ENCODE measurements at regions not wholly inside any gene's neighbourhood (a gene's known extent, or its start where the extent isn't known, plus 50 kb on each side); places are given as distances from the start of the nearest gene placed in this dataset.

GRCh38 chrX:140848800-140849199 is 139.2 kb downstream of the LINC00632 start:
- Histone ChIP-seq H3K4me1 (no peaks in the 10 kb centered on the region), H3K36me3 (ENCODE audit: low read depth, missing control alignments) (no peaks in the 10 kb centered on the region), H3K27me3 (no peaks in the 10 kb centered on the region), H3K27ac (no peak overlapping the region), H3K9me3 (no peaks in the 10 kb centered on the region), H3K4me3 (no peak overlapping the region)
- no peak for TF ChIP-seq POLR2A (IDR thresholded peaks at IDR 0.05)
- no peak for TF ChIP-seq CTCF (IDR thresholded peaks at IDR 0.05)
- intact Hi-C loops (cut with DNase I; ENCODE audit: low total_unique reads), result no loop called here
- no peak for DNase-seq
- WGBS, 2 donors, result 92 to 98% methylated on average over 5 of the region's 5 CpGs

DNA sequence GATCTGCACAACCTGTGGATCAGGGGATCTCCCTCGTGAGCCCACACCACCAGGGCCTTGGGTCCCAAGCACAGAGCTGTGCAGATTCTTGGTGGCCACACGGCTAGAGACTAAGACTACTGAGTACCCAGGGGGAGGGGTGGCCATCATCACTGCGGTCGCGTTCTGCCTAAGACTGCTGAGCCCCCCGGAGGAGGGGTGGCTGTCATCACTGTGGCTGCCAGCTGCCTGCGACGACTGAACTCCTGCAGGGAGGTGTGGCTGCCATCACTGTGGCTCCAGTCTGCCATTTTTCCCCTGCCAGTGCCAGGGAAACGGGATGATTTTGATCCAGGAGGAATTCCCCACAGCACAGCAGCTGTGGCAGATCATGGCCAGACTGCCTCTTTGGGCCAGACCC is 141.7 kb upstream of the SPANXB1 start:
- Histone ChIP-seq H3K4me1 (no peaks in the 10 kb centered on the region), H3K36me3 (ENCODE audit: low read depth, missing control alignments) (no peaks in the 10 kb centered on the region), H3K27ac (no peak overlapping the region), H3K9me3 (no peaks in the 10 kb centered on the region), H3K27me3 (no peaks in the 10 kb centered on the region), H3K4me3 (no peak overlapping the region)
- TF ChIP-seq CTCF (IDR thresholded peaks at IDR 0.05), result no peak
- TF ChIP-seq POLR2A (IDR thresholded peaks at IDR 0.05), result no peak
- intact Hi-C loops (cut with DNase I; ENCODE audit: low total_unique reads), result no loop called here
- no peak for DNase-seq
- 90% methylated on average over 8 of the region's 9 CpGs; no CpG with 5 or more reads in 1 of the 2 donors for WGBS, 2 donors

DNA sequence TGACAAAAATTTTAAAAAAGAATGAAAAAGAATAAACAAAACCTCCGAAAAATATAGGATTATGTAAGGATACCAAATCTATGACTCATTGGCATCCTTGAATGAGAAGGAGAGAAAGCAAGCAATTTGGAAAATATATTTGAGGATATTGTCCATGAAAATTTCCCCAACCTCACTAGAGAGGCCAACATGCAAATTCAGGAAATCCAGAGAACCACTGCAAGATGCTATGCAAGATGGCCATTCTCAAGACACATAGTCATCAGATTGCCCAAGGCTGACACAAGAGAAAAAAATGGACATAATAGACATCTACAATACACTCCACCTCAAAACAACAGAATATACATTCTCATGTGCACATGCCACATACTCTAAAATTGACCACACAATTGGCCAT is 135.9 kb upstream of the SPANXB1 start:
- no peaks in the 10 kb centered on the region for H3K36me3 ChIP-seq (ENCODE audit: low read depth, missing control alignments)

GRCh38 chrX:140912606-140913005 is 89.8 kb upstream of the SPANXB1 start:
- TF ChIP-seq POLR2A (IDR thresholded peaks at IDR 0.05) (no peak), CTCF (IDR thresholded peaks at IDR 0.05) (no peak)
- H3K4me1 ChIP-seq, result no peaks in the 10 kb centered on the region
- intact Hi-C loops (cut with DNase I; ENCODE audit: low total_unique reads), result no loop called here
- H3K9me3 ChIP-seq, result no peaks in the 10 kb centered on the region
- no peaks in the 10 kb centered on the region for H3K27me3 ChIP-seq
- H3K27ac ChIP-seq, result no peak overlapping the region
- DNase-seq, result no peak
- no peaks in the 10 kb centered on the region for H3K36me3 ChIP-seq (ENCODE audit: low read depth, missing control alignments)
- H3K4me3 ChIP-seq, result no peak overlapping the region

More for the DNA sequence above, 135.9 kb upstream of the SPANXB1 start:
- Histone ChIP-seq H3K27me3 (no peaks in the 10 kb centered on the region), H3K4me1 (no peaks in the 10 kb centered on the region), H3K27ac (no peak overlapping the region), H3K9me3 (no peaks in the 10 kb centered on the region), H3K4me3 (no peak overlapping the region)
- no peak for TF ChIP-seq POLR2A (IDR thresholded peaks at IDR 0.05)
- TF ChIP-seq CTCF (IDR thresholded peaks at IDR 0.05), result no peak
- WGBS, 2 donors, result 80 to 92% methylated on average over 1 of the region's 1 CpG
- intact Hi-C loops (cut with DNase I; ENCODE audit: low total_unique reads), result no loop called here
- DNase-seq, result no peak

DNA sequence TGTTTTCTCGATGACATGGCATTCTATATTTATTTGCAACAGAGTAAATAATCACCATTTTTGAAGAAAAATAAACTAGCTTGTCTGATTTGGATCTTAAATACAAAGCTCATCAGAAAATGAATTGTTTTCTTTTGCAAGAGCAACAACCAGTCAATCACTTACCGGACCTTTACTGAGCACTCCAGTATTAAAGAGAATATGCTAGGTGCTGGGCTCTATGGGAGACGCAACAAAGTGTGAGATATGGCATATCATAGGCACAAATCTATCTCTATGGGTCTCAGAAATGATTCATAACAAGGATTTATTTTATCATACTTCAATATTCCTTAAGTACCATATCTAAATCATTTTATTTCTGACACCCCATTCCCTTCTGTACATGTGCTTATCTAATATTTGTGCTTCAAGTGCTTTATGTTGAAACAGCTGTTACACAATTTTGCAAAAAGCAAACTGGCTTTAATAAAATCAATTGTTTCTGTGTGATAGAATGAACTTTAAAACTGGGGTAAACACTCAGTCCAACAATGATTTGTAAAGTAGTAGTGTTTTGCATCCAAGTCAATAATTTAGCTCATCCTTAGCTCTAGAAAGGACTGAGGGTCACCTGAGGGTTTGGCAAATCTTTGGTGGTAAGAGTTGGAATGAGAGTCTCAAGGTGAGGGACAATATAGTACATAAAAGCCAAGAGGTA is 88.4 kb upstream of the SPANXB1 start:
- intact Hi-C loops (cut with DNase I; ENCODE audit: low total_unique reads), result no loop called here
- DNase-seq, result no peak
- H3K4me3 ChIP-seq, result no peak overlapping the region
- WGBS, 2 donors, result 87 to 97% methylated on average over 3 of the region's 3 CpGs
- no peaks in the 10 kb centered on the region for H3K36me3 ChIP-seq (ENCODE audit: low read depth, missing control alignments)
- H3K4me1 ChIP-seq, result no peaks in the 10 kb centered on the region
- H3K27ac ChIP-seq, result no peak overlapping the region
- H3K27me3 ChIP-seq, result no peaks in the 10 kb centered on the region
- no peaks in the 10 kb centered on the region for H3K9me3 ChIP-seq
- no peak for TF ChIP-seq CTCF (IDR thresholded peaks at IDR 0.05)
- TF ChIP-seq POLR2A (IDR thresholded peaks at IDR 0.05), result no peak
